ENCODE measurements at regions not wholly inside any gene's neighbourhood (a gene's known extent, or its start where the extent isn't known, plus 50 kb on each side); places are given as distances from the start of the nearest gene placed in this dataset.
"Not testable (repeated sequence)": the region's sequence is repeated elsewhere in the genome, so short reads cannot be mapped to it uniquely, and the experiment has no call there.

GRCh38 chr2:37759989-37760388, 88.5 kb upstream of the CDC42EP3 start:
- not testable (repeated sequence) for DNase-seq

DNA sequence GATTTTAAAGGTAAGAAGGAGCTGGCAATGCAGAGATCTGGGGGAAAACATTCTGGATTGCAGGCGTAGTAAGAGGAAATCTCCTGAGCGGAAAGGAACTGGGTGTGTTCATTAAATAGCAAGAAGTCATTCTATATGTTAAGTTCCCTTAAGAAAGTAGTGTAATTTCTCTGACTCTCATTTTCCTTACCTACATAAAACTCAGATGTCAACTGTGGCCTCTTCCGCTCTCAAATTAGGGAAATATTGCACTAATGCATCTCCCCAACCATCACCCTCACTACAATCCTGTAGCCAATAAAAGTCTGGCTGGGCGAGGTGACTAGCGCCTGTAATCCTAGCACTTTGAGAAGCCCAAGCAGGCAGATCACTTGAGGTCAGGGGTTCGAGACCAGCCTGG, 89.0 kb upstream of the CDC42EP3 start:
- no peak for DNase-seq

DNA sequence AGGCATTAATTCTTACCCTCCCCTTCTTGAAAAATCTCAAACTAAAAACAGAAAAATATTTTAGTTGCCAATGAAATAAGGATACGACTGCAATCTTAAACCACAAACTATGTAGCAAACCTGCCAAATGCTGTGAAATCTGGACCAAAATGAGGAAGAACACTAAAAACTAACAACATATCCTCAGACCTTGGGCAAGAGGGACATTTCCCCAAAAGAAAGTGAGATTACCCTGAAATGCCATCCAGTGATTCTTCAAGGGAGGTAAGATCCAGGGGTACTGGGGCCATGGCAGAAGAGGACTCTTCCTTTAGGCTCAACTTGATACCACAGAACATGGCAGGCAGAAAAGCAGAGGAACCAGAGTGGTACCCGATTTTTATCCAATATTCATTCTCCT, 90.8 kb upstream of the CDC42EP3 start:
- DNase-seq: not testable (repeated sequence)

DNA sequence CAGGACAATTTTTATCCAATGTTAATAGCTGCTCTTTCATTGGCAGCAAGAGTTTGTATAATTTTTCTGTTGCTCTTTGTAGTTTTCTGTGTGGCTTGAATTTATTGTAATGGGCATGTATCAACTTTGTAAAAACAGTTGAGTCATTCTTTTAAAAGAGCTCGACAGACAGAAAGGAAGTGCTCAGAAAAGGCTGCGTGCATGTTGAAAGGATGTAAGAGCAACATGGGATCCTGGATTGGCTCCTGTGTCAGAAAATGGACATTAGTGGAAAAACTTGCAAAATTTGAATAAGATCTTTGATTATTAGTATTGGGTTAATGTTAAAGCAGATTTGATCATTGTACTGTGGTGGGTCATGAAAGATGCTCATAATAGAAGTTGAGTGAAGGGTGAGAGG, 93.3 kb upstream of the CDC42EP3 start:
- DNase-seq: peak; percentile 39

- DNase-seq: peak; percentile 55
These were observed 94.7 kb upstream of the CDC42EP3 start for GRCh38 chr2:37766106-37766505.

DNA sequence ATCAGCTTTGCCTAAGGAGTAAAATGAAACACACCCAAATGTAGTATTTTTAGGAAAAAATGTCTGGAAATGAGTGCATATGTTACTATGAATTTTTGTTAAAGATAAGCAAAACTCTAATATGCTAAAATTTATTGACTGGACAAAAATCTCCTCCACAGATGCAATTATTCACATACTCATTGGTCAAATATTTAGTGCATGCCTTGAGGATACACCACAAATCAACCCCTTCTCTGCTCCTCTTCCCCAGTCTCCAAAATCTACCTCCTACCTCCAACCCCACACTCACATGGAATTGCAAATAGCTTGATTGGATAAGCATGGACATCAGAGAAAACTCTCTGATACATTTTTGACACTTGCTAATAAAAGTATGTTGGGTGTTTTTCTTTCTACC, 95.6 kb upstream of the CDC42EP3 start:
- DNase-seq: peak; percentile 70

DNA sequence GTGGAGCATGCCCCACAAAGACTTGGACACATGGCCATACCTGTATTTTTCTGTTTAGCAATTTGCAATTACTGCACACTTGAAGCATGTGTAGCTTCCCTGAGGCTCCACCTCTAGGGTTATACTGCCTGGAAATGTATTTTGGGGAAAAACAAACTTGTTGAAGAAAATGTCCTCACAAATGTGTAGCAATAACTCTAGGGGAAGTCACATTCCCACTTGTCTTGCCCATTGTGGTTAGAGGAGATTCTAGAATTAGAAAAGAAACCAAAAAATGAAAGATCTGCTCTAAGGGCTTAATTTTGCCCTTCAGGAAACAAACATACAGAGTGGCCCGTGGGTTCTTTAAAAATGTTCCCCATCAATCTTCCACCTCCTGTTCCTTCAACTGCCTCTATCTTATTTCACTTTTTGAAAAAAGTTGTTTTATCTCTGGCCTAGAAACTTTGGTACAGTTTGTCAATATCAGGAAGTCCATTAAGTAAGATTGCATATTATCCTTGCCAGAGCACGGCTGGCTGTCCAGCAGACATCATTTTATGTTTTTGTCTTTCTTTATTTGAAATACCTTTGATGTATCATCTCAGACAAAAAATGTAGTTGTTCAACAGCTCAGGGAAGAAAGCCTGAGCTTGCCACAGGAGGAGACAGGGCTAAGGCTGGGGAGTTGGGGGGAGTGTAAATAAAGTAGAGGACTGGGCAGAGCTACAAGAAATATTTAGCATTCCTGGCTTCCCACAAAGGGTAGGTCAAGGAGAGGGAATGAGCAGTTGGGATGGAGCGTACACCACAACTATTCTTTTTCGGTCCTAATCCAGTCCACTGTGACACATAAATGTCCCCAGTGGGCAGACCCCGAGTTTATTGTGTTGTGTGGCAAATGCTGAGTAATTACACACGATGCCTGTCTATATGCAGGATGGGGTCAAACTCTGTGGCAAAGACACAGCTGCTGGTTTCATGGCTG, 96.8 kb upstream of the CDC42EP3 start:
- peak; percentile 98 for DNase-seq

DNA sequence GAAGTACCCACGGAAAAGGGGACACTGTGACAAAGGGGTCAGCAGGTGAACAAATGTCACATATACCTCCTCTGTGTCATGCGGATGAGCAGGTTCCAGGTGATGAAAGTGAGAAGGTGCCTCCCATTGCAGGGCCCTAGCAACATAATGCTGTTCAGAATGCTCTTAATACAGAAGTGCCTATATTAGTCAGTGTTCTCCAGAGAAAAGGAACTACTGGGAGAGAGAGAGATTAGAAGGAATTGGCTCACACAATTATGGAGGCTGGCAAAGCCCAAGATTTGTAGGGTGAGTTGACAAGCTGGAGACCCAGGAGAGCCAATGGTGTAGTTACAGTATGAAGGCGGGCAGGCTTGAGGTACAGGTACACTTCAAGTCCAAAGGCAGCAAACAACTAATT, 98.1 kb upstream of the CDC42EP3 start:
- no peak for DNase-seq

- no peak for DNase-seq
These were observed 99.4 kb upstream of the CDC42EP3 start for GRCh38 chr2:37770797-37771196.

DNA sequence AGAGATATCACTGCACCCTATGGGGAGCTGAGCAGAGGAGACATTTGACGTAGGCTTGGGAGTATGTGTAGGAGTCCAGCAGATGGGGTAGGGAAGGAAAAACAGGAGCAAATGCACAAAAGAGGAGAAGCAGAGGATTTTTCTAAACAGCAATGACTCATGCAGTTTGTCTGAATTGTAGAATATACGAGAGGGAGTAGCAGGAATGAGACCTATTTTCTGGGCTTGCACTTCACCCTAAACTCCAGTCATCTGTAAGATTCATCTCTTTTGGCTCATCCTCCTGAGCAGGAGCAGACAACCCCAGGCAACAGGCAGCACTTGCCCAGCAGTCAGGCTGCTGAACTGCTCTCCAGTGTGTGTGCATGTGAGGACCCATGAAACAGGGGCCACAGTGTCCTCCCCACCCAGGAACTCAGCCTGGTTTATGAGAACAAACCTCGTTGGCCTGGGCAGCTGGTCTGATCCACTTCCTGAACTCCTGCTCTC, 100.2 kb upstream of the CDC42EP3 start:
- DNase-seq: peak; percentile 64

DNA sequence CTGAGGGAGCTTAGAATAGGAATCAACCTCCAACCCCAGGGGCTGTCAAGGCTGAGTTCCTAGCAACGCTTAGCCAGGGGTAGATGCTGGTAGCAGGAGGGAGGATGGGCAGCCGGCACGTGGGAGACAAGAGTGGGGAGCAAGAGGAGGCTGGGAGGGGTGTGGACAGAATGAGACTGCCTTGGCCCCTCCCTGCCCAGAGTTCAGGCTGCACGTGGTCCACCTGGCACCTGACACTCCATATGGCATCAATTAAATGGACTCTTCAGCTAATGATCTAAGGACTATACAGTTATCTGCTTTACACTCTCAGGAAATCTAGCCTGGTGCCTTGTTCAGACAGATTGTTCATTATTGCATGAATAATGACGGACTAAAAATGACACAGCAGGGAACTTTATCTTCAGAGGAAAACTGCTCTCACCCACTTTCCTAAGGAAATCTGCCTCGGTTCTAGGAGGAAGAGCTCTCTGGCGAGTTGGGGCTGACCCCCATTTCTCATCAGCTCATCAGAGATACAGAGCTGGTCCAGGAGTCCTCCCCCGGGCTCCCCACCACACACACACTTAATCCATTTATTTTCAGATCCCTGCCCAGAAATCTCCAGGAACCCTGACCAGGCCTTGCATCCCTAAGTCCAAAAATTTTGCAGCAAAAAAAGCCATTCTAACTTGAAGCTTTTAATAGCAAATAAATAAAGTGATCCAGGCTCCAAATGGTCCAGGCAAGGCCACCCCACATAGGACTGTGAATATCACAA, 102.1 kb upstream of the CDC42EP3 start:
- no peak for DNase-seq

- DNase-seq: not testable (repeated sequence)
These were observed 102.9 kb upstream of the CDC42EP3 start for GRCh38 chr2:37774171-37774944.

DNA sequence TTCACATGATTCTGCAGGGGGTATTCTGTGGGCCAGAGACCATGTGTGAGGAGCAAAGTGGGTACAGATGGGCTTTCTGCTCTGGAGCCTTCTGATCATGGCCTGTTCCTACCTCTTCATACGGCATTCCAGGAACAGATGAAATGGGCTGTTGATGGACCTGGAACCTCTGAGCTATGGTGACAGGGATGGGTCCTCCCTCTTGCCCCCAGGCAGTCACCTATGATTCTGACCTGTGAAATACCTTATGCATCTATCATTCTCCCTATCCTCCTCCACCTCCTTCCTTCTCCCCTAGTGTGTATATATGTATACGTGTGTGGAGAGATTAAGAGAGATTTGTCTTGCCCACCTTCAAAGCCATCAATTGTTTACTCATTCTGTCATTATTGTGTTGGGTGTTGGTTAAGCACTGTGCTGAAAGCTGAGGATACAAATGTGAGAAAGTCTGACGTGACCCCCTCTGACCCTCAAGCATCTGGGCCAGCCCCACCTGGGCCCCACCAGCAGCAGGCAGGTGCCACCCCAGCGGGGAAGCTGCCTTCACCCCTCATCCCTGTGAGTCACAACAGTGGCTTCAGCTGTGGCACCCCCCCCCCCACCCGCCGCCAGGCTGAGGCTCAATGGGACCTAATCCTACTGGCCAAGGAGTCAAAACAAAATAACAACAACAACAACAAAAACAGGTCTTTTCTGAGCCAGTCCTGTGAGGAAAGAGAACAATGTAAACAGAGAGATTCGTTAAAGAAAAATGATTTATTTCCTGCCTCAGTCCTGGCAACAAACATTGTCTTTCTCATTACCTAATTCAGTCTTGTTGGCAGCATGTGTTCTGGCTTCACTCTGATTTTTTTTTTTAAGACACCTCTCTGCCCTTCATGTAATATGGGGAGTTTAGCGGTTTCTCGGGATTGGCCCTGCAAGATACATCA, 103.8 kb upstream of the CDC42EP3 start:
- DNase-seq: no peak

DNA sequence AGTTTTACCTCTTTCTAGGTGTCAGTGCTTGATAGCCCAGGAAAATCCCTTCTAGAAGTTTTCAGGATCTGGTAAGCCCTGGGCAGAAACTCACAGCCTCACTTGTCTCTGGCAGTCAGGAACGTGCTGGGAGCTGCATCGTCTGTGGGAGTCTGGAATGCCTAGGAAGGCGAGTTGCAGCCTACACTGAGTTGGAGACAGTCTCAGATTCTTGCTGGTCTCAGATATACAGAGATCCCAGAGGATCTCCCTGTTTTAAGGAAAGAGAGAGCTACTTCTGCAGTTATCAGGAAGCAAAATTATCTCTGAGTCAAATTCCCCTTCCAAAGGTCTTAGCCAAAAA, 104.4 kb upstream of the CDC42EP3 start:
- DNase-seq: peak; percentile 76

DNA sequence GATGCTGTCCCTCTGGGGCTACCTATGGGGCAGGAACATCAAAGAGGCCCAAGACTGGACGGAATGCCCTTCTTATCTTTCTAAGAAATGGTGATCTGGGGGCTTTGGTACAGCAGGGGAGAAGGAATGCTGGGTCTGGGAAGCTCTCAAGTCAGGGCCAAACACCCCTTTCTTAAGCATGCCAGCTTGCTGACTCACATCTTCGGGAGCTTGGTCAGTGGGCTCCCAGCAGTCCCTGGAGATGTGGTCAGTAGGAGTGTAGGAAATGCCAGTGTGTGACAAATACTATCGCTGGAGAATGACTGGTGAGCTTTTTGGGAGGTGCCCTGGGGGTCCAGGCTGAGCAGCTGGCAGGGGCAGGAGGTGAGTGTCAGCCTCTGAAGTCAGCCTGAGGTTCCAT, 105.0 kb upstream of the CDC42EP3 start:
- DNase-seq: peak; percentile 98

GRCh38 chr2:37779139-37779538, 107.7 kb upstream of the CDC42EP3 start:
- DNase-seq: no peak

GRCh38 chr2:37779611-37780386, 108.4 kb upstream of the CDC42EP3 start:
- no peak for DNase-seq

GRCh38 chr2:37780387-37780676, 108.9 kb upstream of the CDC42EP3 start:
- DNase-seq: peak; percentile 63

DNA sequence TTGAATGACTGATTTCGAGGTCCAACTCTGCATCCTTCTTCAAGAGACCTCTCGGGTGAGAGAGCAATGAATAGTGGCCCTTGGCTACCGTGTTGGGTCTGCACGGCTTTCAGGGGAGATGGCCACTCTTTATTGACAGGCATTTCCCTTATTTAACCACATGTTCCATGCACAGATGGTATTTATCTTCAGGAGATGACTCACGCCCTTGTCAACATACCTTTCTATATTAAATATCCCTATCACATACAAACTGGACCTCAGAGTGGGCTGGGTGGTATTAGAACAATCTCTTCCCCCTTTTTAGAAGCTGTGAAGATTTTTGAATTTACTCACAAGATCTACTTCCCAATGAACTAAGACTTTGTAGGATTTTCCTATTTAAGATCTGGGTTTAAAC, 109.6 kb upstream of the CDC42EP3 start:
- DNase-seq: peak; percentile 90

DNA sequence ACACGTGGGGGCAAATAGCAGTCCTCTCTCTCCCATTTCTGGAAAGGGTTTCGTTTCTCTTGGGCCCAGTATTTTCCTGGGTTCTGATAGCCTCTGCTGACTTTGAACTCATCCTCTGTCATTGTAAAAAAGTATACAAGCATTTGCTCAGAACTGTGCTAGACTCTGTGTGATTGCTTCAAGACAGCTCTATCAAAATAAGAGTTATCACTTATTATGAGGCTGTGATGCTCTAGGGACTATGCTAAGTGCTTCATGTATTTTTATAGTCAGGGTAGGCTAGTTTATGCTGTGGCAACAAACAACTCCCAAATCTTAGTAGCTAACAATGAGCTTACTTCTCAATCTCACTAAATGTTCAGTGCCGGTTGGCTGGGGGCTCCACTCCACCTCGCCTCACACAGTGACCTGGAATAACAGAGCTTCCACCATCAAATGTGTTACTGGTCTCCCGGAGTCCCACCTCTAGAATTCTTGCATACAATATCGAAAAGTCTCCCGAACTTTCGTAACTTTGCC, 110.8 kb upstream of the CDC42EP3 start:
- DNase-seq: no peak

- DNase-seq: no peak
These were observed 111.4 kb upstream of the CDC42EP3 start for GRCh38 chr2:37782721-37783371.

Data from EL (cell line).